MCF 10A (cell line): ENCODE measurements at regions not wholly inside any gene's neighbourhood (a gene's known extent, or its start where the extent isn't known, plus 50 kb on each side); places are given as distances from the start of the nearest gene placed in this dataset.

ENCODE experiments used
- BruUV-seq: library from RNA; stranded (reverse); fragments of 400-500 nt; replicated peaks from 2 replicates; lab custom pipeline; 2021; lab: Mats Ljungman, UMichigan
- CTCF ChIA-PET: fragments of 300-600 bp; sonication (Branson Sonifier 250); formaldehyde crosslinking; extraction: SDS; loops from one replicate; lab custom pipeline; 2021; ENCODE audit warnings: antibody characterized with exemption, inconsistent platforms; lab: Yijun Ruan, JAX
- POLR2A ChIA-PET: fragments of 300-600, 350-650 bp; sonication (Branson Sonifier 250); formaldehyde crosslinking; extraction: SDS; loops from one replicate; lab custom pipeline; 2020; ENCODE audit warnings: antibody characterized with exemption, inconsistent platforms; lab: Yijun Ruan, JAX
- DNase-seq: peaks from one replicate; pipeline ENCODE4 v3.0.0-alpha.2; 2018; ENCODE audit not compliant: unreplicated experiment
- H3K27ac Mint-ChIP-seq: one replicate; pipeline ENCODE4 v1.8.0; 2022; ENCODE audit warnings: mild to moderate bottlenecking, low read depth, mixed read lengths; ENCODE audit not compliant: unreplicated experiment
- H3K27me3 Mint-ChIP-seq: one replicate; pipeline ENCODE4 v1.8.0; 2022; ENCODE audit warnings: mixed read lengths; ENCODE audit not compliant: insufficient read depth, unreplicated experiment
- H3K36me3 Mint-ChIP-seq: one replicate; pipeline ENCODE4 v1.8.0; 2022; ENCODE audit warnings: mild to moderate bottlenecking, moderate library complexity, mixed read lengths; ENCODE audit not compliant: insufficient read depth, unreplicated experiment
- H3K4me1 Mint-ChIP-seq: one replicate; pipeline ENCODE4 v1.8.0; 2022; ENCODE audit warnings: mixed read lengths; ENCODE audit not compliant: insufficient read depth, unreplicated experiment
- H3K4me3 Mint-ChIP-seq: one replicate; pipeline ENCODE4 v1.8.0; 2022; ENCODE audit warnings: mild to moderate bottlenecking, moderate library complexity, mixed read lengths; ENCODE audit not compliant: unreplicated experiment
- H3K9me3 Mint-ChIP-seq: one replicate; pipeline ENCODE4 v1.8.0; 2022; ENCODE audit warnings: mixed read lengths; ENCODE audit not compliant: unreplicated experiment
- CTCF ChIP-seq: fragments of 200-600 bp; IDR thresholded peaks from one replicate; pipeline ENCODE4 v1.8.0; 2022; ENCODE audit warnings: antibody characterized with exemption, mild to moderate bottlenecking; ENCODE audit not compliant: unreplicated experiment
- intact Hi-C: fragments of 100-400 bp; cut with micrococcal nuclease; formaldehyde crosslinking; loops from 2 replicates; pipeline ENCODE4 v1.14.1; 2022

GRCh38 chr2:208545403-208546042 is 138.9 kb downstream of the PTH2R start:
- no peak overlapping the region for H3K27ac Mint-ChIP-seq
- H3K4me1 Mint-ChIP-seq, result no peaks in the 10 kb centered on the region
- no peak for DNase-seq
- ChIA-PET CTCF (no interaction called here), POLR2A (no interaction called here)
- no peaks in the 10 kb centered on the region for H3K36me3 Mint-ChIP-seq
- intact Hi-C loops, result no loop called here
- no TSS peak for BruUV-seq
- H3K27me3 Mint-ChIP-seq, result peaks cover 13% of the 10 kb centered on the region
- H3K4me3 Mint-ChIP-seq, result no peak overlapping the region
- TF ChIP-seq CTCF, result no peak
- H3K9me3 Mint-ChIP-seq, result peaks cover under 1% of the 10 kb centered on the region

- peaks cover 7% of the 10 kb centered on the region for H3K9me3 Mint-ChIP-seq
- H3K4me3 Mint-ChIP-seq, result no peak overlapping the region
- no peaks in the 10 kb centered on the region for H3K4me1 Mint-ChIP-seq
- BruUV-seq, result no TSS peak
- no peak for TF ChIP-seq CTCF
- intact Hi-C loops, result no loop called here
- no peak for DNase-seq
- POLR2A ChIA-PET, result no interaction called here
- no peaks in the 10 kb centered on the region for H3K36me3 Mint-ChIP-seq
- H3K27me3 Mint-ChIP-seq, result peaks cover 7% of the 10 kb centered on the region
- CTCF ChIA-PET, result no interaction called here
- H3K27ac Mint-ChIP-seq, result no peak overlapping the region
Observed at GRCh38 chr2:208546107-208546506, 139.5 kb downstream of the PTH2R start.

- no peak overlapping the region for H3K27ac Mint-ChIP-seq
Observed at GRCh38 chr2:208546860-208547650, 140.5 kb downstream of the PTH2R start.

More at GRCh38 chr2:208546860-208547650, 140.5 kb downstream of the PTH2R start:
- H3K4me3 Mint-ChIP-seq, result no peak overlapping the region
- no peaks in the 10 kb centered on the region for H3K27me3 Mint-ChIP-seq
- no peaks in the 10 kb centered on the region for H3K4me1 Mint-ChIP-seq
- no peak for DNase-seq
- ChIA-PET POLR2A (no interaction called here), CTCF (no interaction called here)
- BruUV-seq, result no TSS peak
- intact Hi-C loops, result no loop called here
- TF ChIP-seq CTCF, result no peak
- H3K9me3 Mint-ChIP-seq, result peaks cover 7% of the 10 kb centered on the region
- H3K36me3 Mint-ChIP-seq, result no peaks in the 10 kb centered on the region
